Astrocyte of the hippocampus (primary cell): ENCODE measurements at regions not wholly inside any gene's neighbourhood (a gene's known extent, or its start where the extent isn't known, plus 50 kb on each side); places are given as distances from the start of the nearest gene placed in this dataset.
A peak's percentile ranks its signal among the peaks of the same experiment; 100 is the strongest.

Experiments
- DNase-seq: peaks from one replicate; pipeline ENCODE4 v3.0.0; 2011; ENCODE audit warnings: low read depth, low spot score

GRCh38 chr18:44130376-44130942 is 550.2 kb upstream of the SETBP1 start:
- peak; percentile 75 for DNase-seq

- DNase-seq = peak; percentile 24
Observed at GRCh38 chr18:44133483-44133882, 547.2 kb upstream of the SETBP1 start.

GRCh38 chr18:44134447-44134846 is 546.2 kb upstream of the SETBP1 start:
- peak; percentile 5 for DNase-seq

- DNase-seq = peak; percentile 23
Observed at GRCh38 chr18:44135741-44136140, 544.9 kb upstream of the SETBP1 start.

- no peak for DNase-seq
Observed at GRCh38 chr18:44136326-44136725, 544.4 kb upstream of the SETBP1 start.

- DNase-seq = no peak
Observed at GRCh38 chr18:44143072-44143471, 537.6 kb upstream of the SETBP1 start.

- peak; percentile 81 for DNase-seq
Observed at GRCh38 chr18:44149706-44150105, 531.0 kb upstream of the SETBP1 start.

- no peak for DNase-seq
Observed at GRCh38 chr18:44153981-44154380, 526.7 kb upstream of the SETBP1 start.

- DNase-seq = no peak
Observed at GRCh38 chr18:44156126-44156525, 524.6 kb upstream of the SETBP1 start.

- DNase-seq = no peak
Observed at GRCh38 chr18:44156776-44157335, 523.8 kb upstream of the SETBP1 start.

- DNase-seq = peak; percentile 10
Observed at GRCh38 chr18:44170208-44170880, 510.3 kb upstream of the SETBP1 start.

- no peak for DNase-seq
Observed at GRCh38 chr18:44171301-44171700, 509.4 kb upstream of the SETBP1 start.

- DNase-seq = no peak
Observed at GRCh38 chr18:44175891-44176290, 504.8 kb upstream of the SETBP1 start.

GRCh38 chr18:44178476-44178875 is 502.2 kb upstream of the SETBP1 start:
- DNase-seq = peak; percentile 4

GRCh38 chr18:44179693-44180092 is 501.0 kb upstream of the SETBP1 start:
- no peak for DNase-seq

GRCh38 chr18:44180683-44181082 is 500.0 kb upstream of the SETBP1 start:
- peak; percentile 2 for DNase-seq

GRCh38 chr18:44181951-44182747 is 498.5 kb upstream of the SETBP1 start:
- DNase-seq = peak; percentile 26

GRCh38 chr18:44186001-44186400 is 494.7 kb upstream of the SETBP1 start:
- peak; percentile 61 for DNase-seq

GRCh38 chr18:44187090-44187489 is 493.6 kb upstream of the SETBP1 start:
- DNase-seq = no peak

GRCh38 chr18:44195394-44196140 is 485.1 kb upstream of the SETBP1 start:
- no peak for DNase-seq

- no peak for DNase-seq
Observed at GRCh38 chr18:44197832-44198611, 482.7 kb upstream of the SETBP1 start.
